T-cell (primary cell): ENCODE measurements at regions not wholly inside any gene's neighbourhood (a gene's known extent, or its start where the extent isn't known, plus 50 kb on each side); places are given as distances from the start of the nearest gene placed in this dataset.
"Not testable (repeated sequence)": the region's sequence is repeated elsewhere in the genome, so short reads cannot be mapped to it uniquely, and the experiment has no call there.

Source experiments
- ATAC-seq, 4 experiments: fragments of 200-7000 bp in 3 of 4; fragments of 150-1000 bp in 1 of 4; cut with Tn5 transposase; replicated peaks in 1 of 4; 1 replicate in 3 of 4; 2 replicates in 1 of 4; pipeline ENCODE4 v1.10.0; 2021; ENCODE audit warnings: moderate library complexity in 3 of 4, mild to moderate bottlenecking in 2 of 4, moderate number of reproducible peaks in 1 of 4
- CTCF ChIA-PET, 2 donors: fragments of 300-600 bp; sonication (Branson Sonifier 250); formaldehyde crosslinking; loops; one replicate each; lab custom pipeline; 2022; ENCODE audit warnings: antibody characterized with exemption in 2 of 2; lab: Charles Lee
- POLR2A ChIA-PET, 2 donors: fragments of 300-600 bp; sonication (Branson Sonifier 250); formaldehyde crosslinking; loops; one replicate each; lab custom pipeline; 2022; ENCODE audit warnings: antibody characterized with exemption in 2 of 2; lab: Charles Lee
- DNase-seq, 35 experiments: peaks; one replicate each; pipeline versions ENCODE4 v3.0.0 to v3.0.0-alpha.2; 2013 to 2023
- H3K27ac ChIP-seq: one replicate; pipeline ENCODE4 v1.5.1; 2013; ENCODE audit warnings: low read length
- H3K27me3 ChIP-seq, 2 experiments: replicated peaks in 1 of 2; 1 replicate in 1 of 2; 2 replicates in 1 of 2; pipeline versions ENCODE4 v1.6.1 to v1.7.0; 2013; ENCODE audit warnings: low read length in 1 of 2, mixed read lengths in 1 of 2; ENCODE audit not compliant: control insufficient read depth in 2 of 2, insufficient read depth in 2 of 2; ENCODE audit errors: extremely low read depth in 1 of 2
- H3K36me3 ChIP-seq, 2 donors: 1 replicate in 1 of 2; 2 replicates in 1 of 2; pipeline versions ENCODE4 v1.6.1 to v1.7.0; 2013; ENCODE audit warnings: low read length in 1 of 2; ENCODE audit not compliant: control insufficient read depth in 2 of 2, insufficient read depth in 1 of 2; ENCODE audit errors: extremely low read depth in 1 of 2
- H3K4me1 ChIP-seq, 2 experiments: 1 replicate in 1 of 2; 2 replicates in 1 of 2; pipeline versions ENCODE4 v1.6.1 to v1.7.0; 2013; ENCODE audit warnings: low read length in 2 of 2, mixed read lengths in 1 of 2; ENCODE audit not compliant: insufficient read depth in 2 of 2, control insufficient read depth in 1 of 2; ENCODE audit errors: extremely low read depth in 1 of 2
- H3K4me3 ChIP-seq, 2 donors: 1 replicate in 1 of 2; 2 replicates in 1 of 2; pipeline versions ENCODE4 v1.5.1 to v1.7.0; 2013; ENCODE audit warnings: mild to moderate bottlenecking in 2 of 2, low read length in 1 of 2, moderate library complexity in 1 of 2; ENCODE audit not compliant: control insufficient read depth in 1 of 2; ENCODE audit errors: extremely low read depth in 1 of 2
- H3K9me3 ChIP-seq: 2 replicates; pipeline ENCODE4 v1.7.0; 2013
- H3K27ac Mint-ChIP-seq, 2 donors: one replicate each; pipeline ENCODE4 v1.8.0; 2020 to 2021; ENCODE audit warnings: mild to moderate bottlenecking in 2 of 2, mixed read lengths in 2 of 2
- H3K27me3 Mint-ChIP-seq, 2 donors: one replicate each; pipeline ENCODE4 v1.8.0; 2021 to 2022; ENCODE audit warnings: mixed read lengths in 2 of 2
- H3K36me3 Mint-ChIP-seq: one replicate; pipeline ENCODE4 v1.8.0; 2021; ENCODE audit warnings: mixed read lengths
- H3K4me1 Mint-ChIP-seq, 3 donors: one replicate each; pipeline ENCODE4 v1.8.0; 2020 to 2022; ENCODE audit warnings: mixed read lengths in 3 of 3, mild to moderate bottlenecking in 1 of 3
- H3K4me3 Mint-ChIP-seq, 3 donors: one replicate each; pipeline ENCODE4 v1.8.0; 2020 to 2022; ENCODE audit warnings: mild to moderate bottlenecking in 3 of 3, mixed read lengths in 3 of 3, moderate library complexity in 3 of 3
- H3K9me3 Mint-ChIP-seq, 3 donors: one replicate each; pipeline ENCODE4 v1.8.0; 2020 to 2022; ENCODE audit warnings: mixed read lengths in 3 of 3
- WGBS: methylation state at CpG from one replicate; pipeline ENCODE4 v1.1.5; 2013; ENCODE audit warnings: missing lambda C conversion rate; ENCODE audit not compliant: insufficient coverage; 5-methylcytosine and 5-hydroxymethylcytosine counted together

DNA sequence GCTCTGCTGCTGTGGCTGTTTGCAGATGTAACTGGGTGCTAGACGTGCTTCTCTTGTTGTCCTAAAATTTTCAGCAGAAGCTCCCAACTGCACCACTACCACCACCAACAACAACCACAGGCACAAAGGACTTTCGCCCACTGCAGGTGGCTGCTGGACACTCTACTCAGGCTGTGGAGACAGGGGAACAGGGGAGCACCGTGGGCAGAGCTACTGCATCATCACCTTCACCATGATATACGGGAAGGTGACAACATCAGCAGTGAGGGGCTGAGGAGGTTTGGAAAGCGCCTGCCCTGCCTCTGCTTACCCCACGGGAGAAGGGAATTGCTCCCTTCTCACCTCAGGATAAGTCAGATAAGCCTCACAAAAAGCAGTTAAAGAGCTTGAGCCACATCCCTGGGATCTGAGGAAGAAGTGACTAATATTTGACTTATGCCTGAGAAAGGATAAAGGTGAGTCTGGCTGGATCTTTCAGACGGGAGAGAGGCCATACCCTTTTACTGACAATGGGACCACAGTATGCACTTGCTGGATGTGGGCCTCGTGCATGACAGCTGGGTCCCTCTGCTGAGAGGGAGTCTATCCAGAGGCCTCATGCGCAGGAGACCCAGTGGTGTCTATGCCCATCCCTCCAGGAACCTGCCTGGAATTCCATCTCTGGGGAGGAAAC, 217.6 kb downstream of the KLF6 start:
- ChIA-PET POLR2A (no interaction called here), CTCF (interaction anchor here in 1 of 2 donors (0.6 kb wide), 1 partner anchor 44 kb away, joined by 4 read pairs; no protein-coding TSS in a partner anchor)
- Histone ChIP-seq H3K4me3 (no peak overlapping the region), H3K27me3 (peaks cover 0 to 3% of the 10 kb centered on the region in 2 experiments), H3K27ac (no peak overlapping the region), H3K9me3 (no peaks in the 10 kb centered on the region), H3K36me3 (no peaks in the 10 kb centered on the region), H3K4me1 (peaks cover 0 to 5% of the 10 kb centered on the region in 2 experiments)
- peaks cover 0 to 5% (median 0%) of the 10 kb centered on the region in 3 donors for H3K9me3 Mint-ChIP-seq
- H3K4me1 Mint-ChIP-seq, result peaks cover 9 to 17% (median 12%) of the 10 kb centered on the region in 3 donors
- ATAC-seq, result no peak
- H3K27me3 Mint-ChIP-seq, result peaks cover 0 to 9% of the 10 kb centered on the region in 2 donors
- WGBS, result 89% methylated on average over 3 of the region's 9 CpGs
- no peaks in the 10 kb centered on the region for H3K36me3 Mint-ChIP-seq
- H3K4me3 Mint-ChIP-seq, result no peak overlapping the region
- DNase-seq, result no peak
- H3K27ac Mint-ChIP-seq, result no peak overlapping the region

DNA sequence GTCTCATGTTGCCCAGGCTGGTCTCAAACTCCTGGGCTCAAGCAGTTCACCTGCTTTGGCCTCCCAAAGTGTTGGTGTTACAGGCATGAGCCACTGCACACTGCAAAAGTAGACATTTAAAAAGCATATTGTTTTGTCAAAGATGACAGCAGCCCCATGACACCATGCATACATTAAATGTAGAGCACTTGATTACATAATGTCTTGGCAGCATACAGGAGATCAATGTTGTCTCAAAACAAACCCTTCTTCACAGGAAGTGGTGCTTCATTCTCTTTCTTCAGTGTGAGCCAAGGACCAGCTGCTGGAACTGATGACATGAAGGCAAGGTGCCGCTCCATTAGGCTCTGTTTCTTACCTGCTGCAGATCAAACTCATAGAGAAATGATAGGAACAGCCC, 218.4 kb downstream of the KLF6 start:
- peak in 3 of 4 experiments; percentile 43 to 52 (median 45) for ATAC-seq
- no CpG with 5 or more reads among the region's 1 CpG for WGBS

DNA sequence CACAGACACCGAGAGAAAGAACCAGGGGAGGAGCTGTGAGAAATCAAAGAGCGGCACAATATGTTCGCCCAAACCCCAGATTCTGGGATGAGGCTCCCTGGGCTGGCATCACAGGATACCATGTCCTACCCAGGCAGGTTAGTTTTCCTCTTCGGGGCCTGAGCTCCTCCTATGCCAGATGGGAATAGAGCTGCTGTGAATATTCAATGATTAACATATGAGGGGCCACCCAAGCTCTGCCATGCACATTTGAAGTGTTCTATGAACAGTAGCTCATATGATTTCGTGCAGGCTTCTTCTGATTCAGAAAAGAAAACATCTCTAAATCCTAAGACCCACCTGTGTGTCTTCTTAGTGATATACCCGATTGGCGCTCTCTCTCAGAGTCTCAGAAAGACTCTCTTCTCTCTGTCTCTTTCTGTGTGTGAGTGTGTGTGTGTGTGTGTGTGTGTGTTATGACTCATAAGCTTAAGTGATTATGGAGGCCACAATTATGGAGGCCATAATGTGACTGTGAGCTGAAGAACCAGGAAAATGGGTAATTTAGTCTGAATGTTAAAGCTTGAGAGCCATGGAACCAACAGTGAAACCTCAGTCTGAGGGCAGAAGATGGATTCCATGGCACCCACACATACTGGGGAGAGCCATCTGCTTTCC, 220.5 kb downstream of the KLF6 start:
- Histone ChIP-seq H3K27ac (no peak overlapping the region), H3K36me3 (no peaks in the 10 kb centered on the region), H3K4me3 (no peak overlapping the region), H3K27me3 (peaks cover 0 to 3% of the 10 kb centered on the region in 2 experiments), H3K4me1 (peaks cover 0 to 5% of the 10 kb centered on the region in 2 experiments), H3K9me3 (no peaks in the 10 kb centered on the region)
- ATAC-seq (no peak), DNase-seq (no peak)
- POLR2A ChIA-PET, result no interaction called here
- H3K4me3 Mint-ChIP-seq, result no peak overlapping the region
- peaks cover 9 to 17% (median 12%) of the 10 kb centered on the region in 3 donors for H3K4me1 Mint-ChIP-seq
- peaks cover 1 to 5% of the 10 kb centered on the region in 2 donors for H3K27me3 Mint-ChIP-seq
- no peaks in the 10 kb centered on the region for H3K36me3 Mint-ChIP-seq
- CTCF ChIA-PET, result no interaction called here
- H3K9me3 Mint-ChIP-seq, result peaks cover 0 to 5% (median 0%) of the 10 kb centered on the region in 3 donors
- WGBS, result 86% methylated on average over 3 of the region's 7 CpGs
- no peak overlapping the region for H3K27ac Mint-ChIP-seq

More for the DNA sequence above, 218.4 kb downstream of the KLF6 start:
- ChIA-PET POLR2A (no interaction called here), CTCF (no interaction called here)
- H3K27me3 Mint-ChIP-seq, result peaks cover 0 to 6% of the 10 kb centered on the region in 2 donors
- no peak overlapping the region for H3K27ac Mint-ChIP-seq
- Histone ChIP-seq H3K27me3 (peaks cover 0 to 3% of the 10 kb centered on the region in 2 experiments), H3K9me3 (no peaks in the 10 kb centered on the region), H3K36me3 (no peaks in the 10 kb centered on the region), H3K4me3 (no peak overlapping the region), H3K27ac (no peak overlapping the region), H3K4me1 (peaks cover 0 to 5% of the 10 kb centered on the region in 2 experiments)
- peak in 1 of 35 experiments; percentile 8 for DNase-seq
- H3K9me3 Mint-ChIP-seq, result peaks cover 0 to 5% (median 0%) of the 10 kb centered on the region in 3 donors
- H3K36me3 Mint-ChIP-seq, result no peaks in the 10 kb centered on the region
- no peak overlapping the region for H3K4me3 Mint-ChIP-seq
- H3K4me1 Mint-ChIP-seq, result peaks cover 9 to 17% (median 12%) of the 10 kb centered on the region in 3 donors

DNA sequence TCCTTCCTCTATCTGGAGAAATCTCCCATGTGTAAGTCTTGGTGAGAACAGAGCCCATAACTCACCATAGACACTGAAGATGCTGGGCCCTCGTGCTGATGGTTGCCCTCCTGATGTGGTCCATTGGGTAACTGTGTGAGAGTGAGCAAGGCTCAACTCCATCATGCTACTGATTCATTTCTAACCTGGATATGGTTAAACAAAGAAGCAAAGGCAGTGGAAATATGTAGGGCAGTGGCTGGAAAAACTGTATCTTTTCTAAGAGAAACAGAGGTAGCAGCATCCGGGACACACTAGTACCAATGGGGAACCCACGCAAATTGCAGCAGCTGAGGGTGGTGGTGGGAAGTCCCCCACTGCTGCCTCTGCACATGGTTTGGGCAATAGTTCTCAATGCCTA, 221.7 kb downstream of the KLF6 start:
- Histone ChIP-seq H3K36me3 (no peaks in the 10 kb centered on the region), H3K27me3 (peaks cover 0 to 3% of the 10 kb centered on the region in 2 experiments), H3K4me3 (no peak overlapping the region), H3K27ac (no peak overlapping the region), H3K4me1 (peaks cover 0 to 5% of the 10 kb centered on the region in 2 experiments), H3K9me3 (no peaks in the 10 kb centered on the region)
- no peak for ATAC-seq
- H3K27me3 Mint-ChIP-seq, result peaks cover 7 to 8% of the 10 kb centered on the region in 2 donors
- H3K9me3 Mint-ChIP-seq, result peaks cover 0 to 5% (median 0%) of the 10 kb centered on the region in 3 donors
- H3K27ac Mint-ChIP-seq, result no peak overlapping the region
- H3K36me3 Mint-ChIP-seq, result no peaks in the 10 kb centered on the region
- H3K4me1 Mint-ChIP-seq, result peaks cover 9 to 13% (median 12%) of the 10 kb centered on the region in 3 donors
- DNase-seq, result no peak
- 43% methylated on average over 1 of the region's 3 CpGs for WGBS
- H3K4me3 Mint-ChIP-seq, result no peak overlapping the region
- ChIA-PET CTCF (no interaction called here), POLR2A (interaction anchor here in 1 of 2 donors (0.7 kb wide), 1 partner anchor 107 kb away, joined by 6 read pairs; no protein-coding TSS in a partner anchor)

DNA sequence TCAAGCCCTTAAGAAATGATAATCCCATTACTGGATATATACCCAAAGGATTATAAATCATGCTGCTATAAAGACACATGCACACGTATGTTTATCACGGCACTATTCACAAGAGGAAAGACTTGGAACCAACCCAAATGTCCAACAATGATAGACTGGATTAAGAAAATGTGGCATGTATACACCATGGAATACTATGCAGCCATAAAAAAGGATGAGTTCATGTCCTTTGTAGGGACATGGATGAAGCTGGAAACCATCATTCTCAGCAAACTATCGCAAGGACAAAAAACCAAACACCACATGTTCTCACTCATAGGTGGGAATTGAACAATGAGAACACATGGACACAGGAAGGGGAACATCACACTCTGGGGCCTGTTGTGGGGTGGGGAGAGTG, 224.4 kb downstream of the KLF6 start:
- H3K27ac ChIP-seq, H3K9me3 Mint-ChIP-seq, H3K36me3 ChIP-seq, H3K36me3 Mint-ChIP-seq, H3K27me3 ChIP-seq, H3K4me3 Mint-ChIP-seq, H3K27ac Mint-ChIP-seq, H3K4me1 ChIP-seq, CTCF ChIA-PET, H3K4me3 ChIP-seq, ATAC-seq, H3K9me3 ChIP-seq, H3K4me1 Mint-ChIP-seq, POLR2A ChIA-PET, DNase-seq: not testable (repeated sequence)
- WGBS, result no CpG with 5 or more reads among the region's 3 CpGs
- H3K27me3 Mint-ChIP-seq, result peaks cover 10 to 11% of the 10 kb centered on the region in 2 donors

DNA sequence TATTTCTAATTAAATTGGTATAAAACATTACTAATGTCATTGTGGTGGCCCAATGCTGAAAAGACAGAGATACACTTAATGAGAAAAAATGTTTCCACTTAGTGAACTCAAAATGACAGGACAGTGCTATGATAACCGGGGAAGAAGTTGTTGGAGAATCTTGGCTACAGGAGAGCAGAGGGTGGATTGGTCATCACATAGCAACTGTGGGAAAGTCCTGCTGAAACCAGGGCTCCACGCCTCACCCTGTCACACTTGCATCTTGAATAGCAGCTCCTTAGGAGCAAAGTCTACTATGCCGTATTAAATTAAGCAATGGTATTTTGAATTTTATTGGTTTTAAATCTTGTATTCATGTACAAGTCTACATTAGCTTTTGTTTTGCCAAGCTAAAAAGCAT, 225.5 kb downstream of the KLF6 start:
- Histone ChIP-seq H3K9me3 (no peaks in the 10 kb centered on the region), H3K27me3 (peaks cover 0 to under 1% of the 10 kb centered on the region in 2 experiments), H3K4me3 (no peak overlapping the region), H3K4me1 (peaks cover 0 to 6% of the 10 kb centered on the region in 2 experiments), H3K27ac (no peak overlapping the region), H3K36me3 (no peaks in the 10 kb centered on the region)
- DNase-seq (no peak), ATAC-seq (no peak)
- Mint-ChIP-seq H3K36me3 (no peaks in the 10 kb centered on the region), H3K4me3 (no peak overlapping the region), H3K27ac (no peak overlapping the region), H3K4me1 (peaks cover 7 to 9% (median 9%) of the 10 kb centered on the region in 3 donors), H3K27me3 (peaks cover 10 to 11% of the 10 kb centered on the region in 2 donors), H3K9me3 (no peaks in the 10 kb centered on the region)
- ChIA-PET POLR2A (no interaction called here), CTCF (no interaction called here)
- WGBS, result 100% methylated on average over 1 of the region's 3 CpGs
